Astrocyte of the spinal cord (primary cell): ENCODE measurements at regions not wholly inside any gene's neighbourhood (a gene's known extent, or its start where the extent isn't known, plus 50 kb on each side); places are given as distances from the start of the nearest gene placed in this dataset.

Source experiments
- DNase-seq: peaks from one replicate; pipeline ENCODE4 v3.0.0; 2011; ENCODE audit warnings: low read depth, low spot score
- H3K4me3 ChIP-seq: 2 replicates; pipeline ENCODE4 v1.5.1; 2011; ENCODE audit warnings: low read depth, mild to moderate bottlenecking, low read length, moderate library complexity
- CTCF ChIP-seq: IDR thresholded peaks from 2 replicates; pipeline ENCODE4 v1.5.1; 2012; ENCODE audit warnings: low read depth, mild to moderate bottlenecking, low read length, inconsistent platforms
- in situ Hi-C: cut with HindIII; loops from 2 replicates; pipeline ENCODE4 v1.10.0; 2017; ENCODE audit warnings: low sequenced_read_pairs

- TF ChIP-seq CTCF, result no peak
- in situ Hi-C loops, result no loop called here
- no peak overlapping the region for H3K4me3 ChIP-seq
- no peak for DNase-seq
Measured at GRCh38 chr4:129883996-129884395, 788.0 kb downstream of the C4orf33 start.

DNA sequence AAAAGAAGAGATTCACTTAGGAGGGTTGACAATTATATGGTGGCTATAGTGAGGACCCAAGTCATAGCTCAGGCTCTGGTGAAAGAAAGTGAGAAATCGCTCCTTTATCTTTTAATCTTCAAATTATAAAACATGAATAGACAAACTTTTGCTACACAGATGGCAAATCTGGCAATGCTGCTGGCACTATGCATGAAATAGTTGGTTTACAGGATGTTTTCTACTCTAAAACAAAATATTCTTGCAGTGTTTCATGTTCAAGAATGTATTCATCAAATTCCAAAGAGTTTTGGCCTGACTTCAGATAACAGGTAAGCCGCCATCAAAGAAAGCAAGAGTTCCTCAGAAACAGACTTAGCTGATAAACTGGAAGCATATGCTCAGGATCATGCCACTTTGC lies 801.2 kb downstream of the C4orf33 start:
- H3K4me3 ChIP-seq, result no peak overlapping the region
- no peak for DNase-seq
- in situ Hi-C loops, result no loop called here
- TF ChIP-seq CTCF, result no peak

DNA sequence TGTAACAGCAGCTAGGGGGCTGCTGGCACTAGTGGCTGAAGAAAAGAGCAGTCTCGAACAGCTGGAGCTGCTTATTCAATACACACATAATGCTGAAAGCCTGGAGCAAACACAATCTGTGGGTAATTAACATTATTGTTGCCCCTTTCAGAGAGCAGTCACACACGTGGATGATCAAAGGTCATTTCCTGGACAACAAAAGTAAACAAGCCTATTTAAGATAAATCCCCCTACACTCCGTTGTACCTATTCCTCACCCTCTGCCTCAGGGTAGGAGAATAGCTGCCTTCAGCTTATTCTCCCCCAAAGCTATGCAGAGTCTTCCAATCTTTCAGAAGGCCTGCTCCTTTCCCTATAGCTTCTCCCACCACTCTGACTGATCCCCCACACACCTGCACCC lies 803.9 kb downstream of the C4orf33 start:
- no peak for DNase-seq
- no peak overlapping the region for H3K4me3 ChIP-seq
- no peak for TF ChIP-seq CTCF
- in situ Hi-C loops, result no loop called here

DNA sequence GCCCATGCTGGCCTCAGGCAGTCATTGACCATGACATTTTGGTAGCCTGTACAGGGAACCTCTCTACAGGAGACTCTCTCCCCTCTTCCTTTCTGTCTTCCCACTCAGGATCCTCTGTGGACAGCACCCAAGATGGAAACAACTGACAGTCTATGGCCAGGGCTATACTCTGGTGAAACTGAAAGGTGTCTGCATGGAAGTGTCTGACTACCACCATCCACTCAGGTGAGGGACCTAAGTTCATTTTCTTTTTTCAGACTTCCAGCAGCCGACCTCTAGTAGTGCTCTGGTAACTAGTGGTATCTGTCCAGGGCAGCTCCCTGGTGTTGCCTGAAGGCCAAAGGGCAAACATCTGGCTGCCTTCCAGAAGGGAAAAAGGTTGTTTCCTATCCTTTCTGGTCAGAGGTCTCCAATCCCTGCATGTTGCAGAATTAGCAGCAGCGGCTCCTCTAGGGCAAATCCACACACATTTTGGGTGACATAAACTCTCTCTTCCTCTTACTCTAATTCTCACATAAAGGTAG lies 804.5 kb downstream of the C4orf33 start:
- DNase-seq, result no peak
- H3K4me3 ChIP-seq, result no peak overlapping the region
- in situ Hi-C loops, result no loop called here
- TF ChIP-seq CTCF, result no peak

GRCh38 chr4:129901205-129901604 lies 805.3 kb downstream of the C4orf33 start:
- in situ Hi-C loops, result no loop called here
- no peak for TF ChIP-seq CTCF
- no peak overlapping the region for H3K4me3 ChIP-seq
- no peak for DNase-seq

DNA sequence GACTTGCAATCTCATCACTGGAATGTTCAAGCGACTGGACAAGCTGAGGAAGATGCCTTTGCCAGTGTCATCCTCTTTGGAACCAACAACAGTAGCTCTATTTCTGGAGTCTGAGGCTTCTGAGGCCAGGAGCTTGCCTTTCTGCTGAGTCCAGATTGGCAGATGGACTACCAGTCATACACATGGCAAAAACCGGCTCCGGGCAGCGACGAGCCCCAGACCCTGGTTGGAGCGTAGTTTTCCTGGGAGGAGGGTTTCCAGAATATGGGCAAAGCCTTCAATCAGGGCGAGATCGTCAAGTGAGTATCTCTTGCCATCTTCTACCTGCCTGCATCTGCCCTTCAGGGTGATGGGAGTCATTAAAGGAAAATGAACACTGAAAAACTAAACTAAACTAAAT lies 807.9 kb downstream of the C4orf33 start:
- in situ Hi-C loops, result no loop called here
- no peak for DNase-seq
- no peak for TF ChIP-seq CTCF
- no peak overlapping the region for H3K4me3 ChIP-seq

GRCh38 chr4:129905256-129905655 lies 809.3 kb downstream of the C4orf33 start:
- DNase-seq, result no peak
- no peak overlapping the region for H3K4me3 ChIP-seq
- TF ChIP-seq CTCF, result no peak
- in situ Hi-C loops, result no loop called here
